MCF 10A (cell line): ENCODE measurements at regions not wholly inside any gene's neighbourhood (a gene's known extent, or its start where the extent isn't known, plus 50 kb on each side); places are given as distances from the start of the nearest gene placed in this dataset.

Experiments
- BruUV-seq: library from RNA; stranded (reverse); fragments of 400-500 nt; replicated peaks from 2 replicates; lab custom pipeline; 2021; lab: Mats Ljungman, UMichigan
- CTCF ChIA-PET: fragments of 300-600 bp; sonication (Branson Sonifier 250); formaldehyde crosslinking; extraction: SDS; loops from one replicate; lab custom pipeline; 2021; ENCODE audit warnings: antibody characterized with exemption, inconsistent platforms; lab: Yijun Ruan, JAX
- POLR2A ChIA-PET: fragments of 300-600, 350-650 bp; sonication (Branson Sonifier 250); formaldehyde crosslinking; extraction: SDS; loops from one replicate; lab custom pipeline; 2020; ENCODE audit warnings: antibody characterized with exemption, inconsistent platforms; lab: Yijun Ruan, JAX
- DNase-seq: peaks from one replicate; pipeline ENCODE4 v3.0.0-alpha.2; 2018; ENCODE audit not compliant: unreplicated experiment
- H3K27ac Mint-ChIP-seq: one replicate; pipeline ENCODE4 v1.8.0; 2022; ENCODE audit warnings: mild to moderate bottlenecking, low read depth, mixed read lengths; ENCODE audit not compliant: unreplicated experiment
- H3K27me3 Mint-ChIP-seq: one replicate; pipeline ENCODE4 v1.8.0; 2022; ENCODE audit warnings: mixed read lengths; ENCODE audit not compliant: insufficient read depth, unreplicated experiment
- H3K36me3 Mint-ChIP-seq: one replicate; pipeline ENCODE4 v1.8.0; 2022; ENCODE audit warnings: mild to moderate bottlenecking, moderate library complexity, mixed read lengths; ENCODE audit not compliant: insufficient read depth, unreplicated experiment
- H3K4me1 Mint-ChIP-seq: one replicate; pipeline ENCODE4 v1.8.0; 2022; ENCODE audit warnings: mixed read lengths; ENCODE audit not compliant: insufficient read depth, unreplicated experiment
- H3K4me3 Mint-ChIP-seq: one replicate; pipeline ENCODE4 v1.8.0; 2022; ENCODE audit warnings: mild to moderate bottlenecking, moderate library complexity, mixed read lengths; ENCODE audit not compliant: unreplicated experiment
- H3K9me3 Mint-ChIP-seq: one replicate; pipeline ENCODE4 v1.8.0; 2022; ENCODE audit warnings: mixed read lengths; ENCODE audit not compliant: unreplicated experiment
- CTCF ChIP-seq: fragments of 200-600 bp; IDR thresholded peaks from one replicate; pipeline ENCODE4 v1.8.0; 2022; ENCODE audit warnings: antibody characterized with exemption, mild to moderate bottlenecking; ENCODE audit not compliant: unreplicated experiment
- intact Hi-C: fragments of 100-400 bp; cut with micrococcal nuclease; formaldehyde crosslinking; loops from 2 replicates; pipeline ENCODE4 v1.14.1; 2022

- POLR2A ChIA-PET, result no interaction called here
- no peak overlapping the region for H3K27ac Mint-ChIP-seq
- no peak for TF ChIP-seq CTCF
- no peaks in the 10 kb centered on the region for H3K4me1 Mint-ChIP-seq
- H3K4me3 Mint-ChIP-seq, result no peak overlapping the region
- no peak for DNase-seq
- H3K36me3 Mint-ChIP-seq, result no peaks in the 10 kb centered on the region
- H3K9me3 Mint-ChIP-seq, result no peaks in the 10 kb centered on the region
- CTCF ChIA-PET, result no interaction called here
- H3K27me3 Mint-ChIP-seq, result peaks cover 23% of the 10 kb centered on the region
- intact Hi-C loops, result no loop called here
- no TSS peak for BruUV-seq
Measured at GRCh38 chr14:40944521-40944920, 662.2 kb upstream of the LRFN5 start.

- BruUV-seq, result no TSS peak
- intact Hi-C loops, result no loop called here
- Mint-ChIP-seq H3K4me3 (no peak overlapping the region), H3K36me3 (no peaks in the 10 kb centered on the region), H3K9me3 (no peaks in the 10 kb centered on the region), H3K4me1 (no peaks in the 10 kb centered on the region), H3K27me3 (peaks cover 34% of the 10 kb centered on the region), H3K27ac (no peak overlapping the region)
- no peak for TF ChIP-seq CTCF
- CTCF ChIA-PET, result no interaction called here
- DNase-seq, result no peak
- POLR2A ChIA-PET, result no interaction called here
Measured at GRCh38 chr14:40936861-40937260, 669.8 kb upstream of the LRFN5 start.

GRCh38 chr14:40920380-40920779 is 686.3 kb upstream of the LRFN5 start:
- no peaks in the 10 kb centered on the region for H3K4me1 Mint-ChIP-seq
- POLR2A ChIA-PET, result no interaction called here
- no TSS peak for BruUV-seq
- H3K27ac Mint-ChIP-seq, result no peak overlapping the region
- no peaks in the 10 kb centered on the region for H3K9me3 Mint-ChIP-seq
- H3K36me3 Mint-ChIP-seq, result no peaks in the 10 kb centered on the region
- TF ChIP-seq CTCF, result no peak
- peaks cover 6% of the 10 kb centered on the region for H3K27me3 Mint-ChIP-seq
- intact Hi-C loops, result no loop called here
- no peak for DNase-seq
- CTCF ChIA-PET, result interaction anchor here (0.7 kb wide), 1 partner anchor 396 kb away, joined by 3 read pairs; no protein-coding TSS in a partner anchor
- H3K4me3 Mint-ChIP-seq, result no peak overlapping the region

GRCh38 chr14:40911141-40911540 is 695.5 kb upstream of the LRFN5 start:
- Mint-ChIP-seq H3K4me3 (no peak overlapping the region), H3K27ac (no peak overlapping the region), H3K27me3 (peaks cover 33% of the 10 kb centered on the region), H3K4me1 (no peaks in the 10 kb centered on the region), H3K9me3 (no peaks in the 10 kb centered on the region), H3K36me3 (no peaks in the 10 kb centered on the region)
- BruUV-seq, result no TSS peak
- ChIA-PET CTCF (no interaction called here), POLR2A (no interaction called here)
- no peak for TF ChIP-seq CTCF
- no peak for DNase-seq
- intact Hi-C loops, result no loop called here
